Amniotic stem cell (primary cell): ENCODE measurements at regions not wholly inside any gene's neighbourhood (a gene's known extent, or its start where the extent isn't known, plus 50 kb on each side); places are given as distances from the start of the nearest gene placed in this dataset.

Experiments used
- DNase-seq: peaks from one replicate; lab custom pipeline; 2025; lab: John Stamatoyannopoulos, UW

DNA sequence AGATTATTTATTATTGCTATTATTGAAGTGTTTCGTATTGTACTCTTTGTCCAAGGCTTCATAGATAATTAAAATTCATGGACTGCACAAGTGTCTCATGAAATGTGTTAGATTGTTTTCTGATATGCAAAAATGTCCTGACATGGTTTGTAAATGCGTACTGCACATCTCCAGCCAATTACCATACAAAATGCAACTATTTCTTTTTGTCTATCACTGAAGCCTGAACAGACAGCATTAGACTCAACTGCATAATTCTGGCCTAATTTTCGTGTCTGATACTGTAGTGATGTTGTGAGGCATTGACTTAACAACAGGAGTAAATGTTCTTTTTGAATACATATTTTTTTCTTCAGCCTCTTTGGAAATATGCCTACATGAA is 498.2 kb upstream of the CD180 start:
- DNase-seq, result no peak

DNA sequence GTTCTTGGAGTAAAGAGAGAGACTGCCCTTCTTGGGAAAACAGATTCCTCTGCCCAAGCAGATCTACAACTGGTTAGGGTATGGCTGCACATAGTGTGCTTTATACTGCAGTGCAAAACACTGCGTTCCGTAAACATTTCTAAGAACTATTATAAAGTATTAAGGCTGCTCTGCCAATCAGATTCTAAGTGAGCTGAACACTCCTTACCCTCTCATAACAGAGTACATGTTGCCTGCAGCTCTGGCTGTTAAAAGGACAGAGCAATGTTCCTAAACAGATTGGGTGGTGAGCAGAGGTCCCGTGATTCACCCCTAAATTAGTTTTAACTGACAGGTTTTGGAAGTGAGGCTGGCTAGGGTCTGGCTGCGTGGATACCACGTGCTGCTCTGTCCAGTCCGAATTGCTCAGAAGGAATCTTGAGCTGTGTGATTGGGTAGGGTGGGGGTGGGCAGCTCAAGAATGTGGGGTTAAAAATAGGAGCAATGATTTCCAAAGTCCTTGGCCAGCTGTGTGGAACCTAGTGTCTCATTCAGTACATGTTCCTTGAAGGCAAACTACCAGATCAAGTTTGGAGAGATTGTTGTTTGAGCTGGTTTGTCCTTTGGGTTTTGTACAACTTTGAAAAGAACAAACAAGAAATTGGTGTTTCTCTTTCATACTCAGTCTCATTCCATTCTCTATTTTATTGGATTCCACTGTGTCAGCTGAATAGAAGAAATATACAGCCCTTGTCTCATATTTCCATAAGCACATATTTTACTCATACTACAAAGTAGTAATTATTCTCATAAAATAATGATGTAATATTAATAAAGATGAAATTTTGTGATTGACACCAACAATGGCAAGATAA is 497.6 kb upstream of the CD180 start:
- no peak for DNase-seq

DNA sequence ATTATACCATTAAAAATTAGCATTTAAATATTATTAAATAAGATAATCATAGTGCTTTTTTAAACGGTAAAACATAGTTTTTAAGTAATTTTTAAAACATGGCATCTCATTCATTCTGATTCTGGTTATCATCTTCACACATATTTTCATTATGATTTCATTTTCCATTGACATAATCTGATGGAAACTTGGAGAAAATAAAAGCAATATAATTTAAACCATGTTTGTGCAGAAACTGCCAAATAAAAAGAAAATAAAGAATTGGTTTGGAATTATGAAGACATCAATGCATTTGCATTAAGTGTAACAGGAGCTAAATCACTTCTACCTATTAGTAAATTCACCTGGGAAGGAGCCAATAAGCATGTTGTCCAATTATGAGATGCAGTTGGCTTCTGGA is 490.1 kb upstream of the CD180 start:
- DNase-seq, result no peak

DNA sequence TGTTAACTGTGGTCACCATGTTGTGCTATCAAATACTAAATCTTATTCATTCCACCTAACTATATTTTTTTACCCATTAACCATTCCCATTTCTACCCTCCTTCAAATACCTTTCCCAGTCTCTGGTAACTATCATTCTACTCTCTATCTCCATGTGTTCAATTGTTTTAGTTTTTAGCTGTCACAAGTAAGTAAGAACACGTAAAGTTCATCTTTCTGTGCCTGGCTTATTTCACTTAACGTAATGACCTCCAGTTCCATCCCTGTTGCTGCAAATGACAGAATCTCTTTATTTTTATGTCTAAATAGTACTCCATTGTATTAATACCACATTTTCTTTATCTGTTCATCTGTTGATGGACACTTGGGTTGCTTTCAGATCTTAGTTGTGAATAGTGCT is 485.1 kb upstream of the CD180 start:
- DNase-seq, result no peak

DNA sequence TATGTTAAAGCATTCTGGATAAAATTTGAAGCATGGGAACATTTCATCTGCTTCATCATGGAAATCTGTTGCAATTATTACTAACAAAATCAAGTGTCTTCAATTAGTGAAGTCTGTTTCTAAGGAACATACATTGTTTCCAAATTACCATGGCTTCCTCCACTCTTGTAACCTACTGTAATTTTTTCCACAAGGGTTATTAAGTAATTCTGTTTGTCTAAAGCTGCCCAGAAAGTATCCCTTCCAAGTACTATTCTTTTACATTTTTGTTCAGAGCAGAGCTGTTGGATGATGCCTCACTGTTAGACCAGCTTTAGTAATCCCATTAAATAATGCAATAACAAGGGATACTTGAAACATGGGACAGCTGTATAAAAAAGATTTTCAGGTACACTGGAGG is 483.5 kb upstream of the CD180 start:
- no peak for DNase-seq

DNA sequence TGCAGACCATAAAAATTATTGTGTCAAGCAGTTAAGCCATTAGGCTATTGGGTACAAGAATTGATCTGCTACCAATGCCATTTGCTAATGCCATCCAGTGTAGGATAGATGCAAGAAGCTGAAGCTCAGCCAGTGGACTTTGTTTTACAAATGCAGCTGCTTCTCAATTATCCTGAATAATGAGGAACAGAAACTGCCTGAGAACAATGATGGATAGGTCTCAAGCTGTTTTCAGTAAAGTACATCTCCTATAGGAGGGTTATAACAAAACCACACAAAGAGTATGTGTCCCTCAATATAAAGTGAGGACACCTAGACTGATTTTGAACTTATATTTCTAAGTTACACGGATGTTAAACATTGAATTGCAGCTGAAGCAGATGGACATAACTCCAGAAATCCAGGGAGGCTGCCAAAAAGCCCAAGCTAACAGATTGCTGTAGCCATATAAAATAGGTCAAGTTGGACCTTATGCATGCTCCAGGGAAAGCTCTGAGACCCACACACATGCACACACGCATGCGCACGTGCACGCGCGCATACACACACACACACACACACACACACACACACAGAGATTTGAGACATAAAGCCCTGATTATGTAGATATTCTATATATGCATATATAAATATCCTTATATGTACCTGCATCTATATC is 482.7 kb upstream of the CD180 start:
- no peak for DNase-seq

DNA sequence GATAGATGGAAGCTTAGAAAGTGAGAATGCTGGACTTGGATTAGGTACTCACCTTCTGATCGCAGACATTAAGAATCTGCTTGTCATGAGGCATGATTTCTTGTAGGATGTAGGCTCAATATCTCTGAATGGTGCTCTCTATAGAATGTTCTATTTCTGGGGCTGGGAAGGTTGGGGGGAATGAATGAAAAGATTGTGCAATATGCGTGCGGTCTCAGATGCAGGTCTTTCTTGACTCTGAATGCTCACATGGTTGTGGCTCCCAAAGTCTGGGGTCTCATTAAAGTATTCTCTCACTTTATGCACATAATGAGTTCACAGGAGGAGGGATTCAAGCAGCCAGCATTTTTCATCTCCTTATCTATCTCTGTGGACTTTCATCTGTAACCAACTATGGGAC is 482.0 kb upstream of the CD180 start:
- no peak for DNase-seq

DNA sequence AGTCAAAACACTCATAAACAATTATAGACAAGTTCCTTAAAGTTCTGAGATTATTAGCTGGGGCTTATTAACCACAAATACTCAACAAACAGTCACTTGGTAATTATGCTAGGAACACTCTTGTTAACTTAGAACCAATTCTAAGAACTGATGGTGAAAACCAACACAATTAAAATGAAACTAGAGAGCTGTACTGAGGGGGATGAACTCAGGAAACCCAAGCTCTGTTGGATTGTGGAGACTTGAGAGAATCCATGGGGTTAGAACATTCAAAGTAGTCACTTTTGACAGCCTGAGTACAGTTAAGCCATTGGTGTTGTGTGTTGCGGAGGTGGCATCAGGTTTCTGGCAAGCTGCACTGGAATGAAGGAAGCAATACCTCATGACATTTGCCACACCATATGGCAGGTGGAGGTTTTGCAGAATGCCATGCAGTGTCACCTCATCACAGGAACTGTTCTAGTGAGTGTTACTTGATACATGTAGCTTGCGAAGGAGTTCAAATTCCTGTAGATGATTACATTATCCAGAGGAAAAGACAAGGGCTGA is 480.9 kb upstream of the CD180 start:
- no peak for DNase-seq

DNA sequence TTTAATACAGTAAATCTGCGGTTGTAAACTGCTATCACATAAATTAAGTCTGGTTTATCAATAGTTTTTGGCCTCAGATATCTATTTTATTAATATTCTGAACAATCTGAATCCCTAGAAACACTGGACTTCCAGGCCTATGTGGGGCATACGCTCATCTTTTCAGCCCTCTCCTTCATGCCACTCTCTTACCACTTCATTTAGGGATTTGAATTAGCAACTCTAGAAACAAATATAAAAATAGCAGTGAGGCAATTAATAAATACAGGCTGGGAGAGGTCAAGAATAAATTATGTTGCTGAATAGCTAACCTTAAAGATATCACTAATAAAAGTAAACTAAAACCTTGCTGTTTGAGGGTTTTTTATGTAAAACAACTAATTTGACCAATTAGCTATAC is 480.3 kb upstream of the CD180 start:
- no peak for DNase-seq

DNA sequence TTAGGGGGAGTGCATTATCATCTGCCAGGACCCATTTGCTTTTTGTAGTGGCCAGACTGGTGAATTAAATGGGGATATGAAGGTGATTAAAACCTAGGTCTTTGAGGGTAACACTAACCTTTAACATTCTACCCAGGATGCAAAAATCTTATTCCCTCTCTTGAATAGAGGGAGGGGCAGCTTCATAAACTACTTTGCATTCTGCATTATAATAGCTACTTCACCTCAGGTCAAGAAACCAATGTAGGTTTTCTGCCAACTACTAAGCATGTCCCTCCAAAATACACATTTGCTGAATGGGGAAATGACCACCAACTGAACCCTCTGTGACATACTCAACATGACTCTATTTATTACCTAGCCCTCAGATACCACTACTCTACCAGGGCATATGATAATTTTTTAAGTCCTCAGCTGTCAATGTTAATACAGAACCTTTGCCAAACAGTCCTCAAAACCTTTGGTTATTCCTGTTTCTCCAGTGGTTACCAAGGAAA is 477.6 kb upstream of the CD180 start:
- DNase-seq, result no peak

DNA sequence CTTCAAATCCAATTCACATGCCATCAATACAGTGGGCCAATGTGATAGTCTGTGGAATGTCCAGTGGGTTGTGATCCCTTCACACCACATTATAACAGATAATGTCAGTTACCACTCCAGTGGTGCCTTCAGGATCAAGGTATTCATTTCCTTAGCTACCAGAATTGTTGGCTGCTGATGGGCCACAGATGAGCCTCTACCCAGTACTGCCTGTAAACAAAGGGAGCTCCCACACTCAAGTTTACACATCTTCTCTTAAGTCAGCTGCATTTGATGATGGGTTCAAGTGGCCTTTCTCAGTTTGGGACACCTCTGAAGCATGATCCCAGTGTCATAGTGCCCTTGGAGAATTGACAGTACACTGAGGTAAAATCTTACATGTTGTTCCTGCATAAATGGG is 477.0 kb upstream of the CD180 start:
- DNase-seq, result no peak

DNA sequence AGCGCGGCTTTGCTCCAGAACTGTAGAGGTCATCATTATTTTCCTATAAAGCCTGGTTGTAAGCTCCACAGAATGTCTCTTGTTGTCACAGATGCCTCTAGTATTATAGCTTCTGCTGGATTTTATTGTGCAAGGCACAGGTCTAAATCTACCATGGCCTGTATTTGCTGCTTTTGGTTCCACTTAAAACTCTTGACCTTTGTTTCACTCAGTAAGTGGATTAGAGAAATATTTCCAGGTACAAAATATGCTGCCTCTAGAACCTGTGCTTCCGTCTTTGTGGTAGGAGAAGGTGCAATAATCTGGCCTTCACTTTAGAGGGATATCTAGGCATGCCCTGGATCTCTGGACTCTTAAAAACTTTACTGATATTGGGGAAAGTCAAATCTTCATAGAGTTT is 476.6 kb upstream of the CD180 start:
- DNase-seq, result no peak

DNA sequence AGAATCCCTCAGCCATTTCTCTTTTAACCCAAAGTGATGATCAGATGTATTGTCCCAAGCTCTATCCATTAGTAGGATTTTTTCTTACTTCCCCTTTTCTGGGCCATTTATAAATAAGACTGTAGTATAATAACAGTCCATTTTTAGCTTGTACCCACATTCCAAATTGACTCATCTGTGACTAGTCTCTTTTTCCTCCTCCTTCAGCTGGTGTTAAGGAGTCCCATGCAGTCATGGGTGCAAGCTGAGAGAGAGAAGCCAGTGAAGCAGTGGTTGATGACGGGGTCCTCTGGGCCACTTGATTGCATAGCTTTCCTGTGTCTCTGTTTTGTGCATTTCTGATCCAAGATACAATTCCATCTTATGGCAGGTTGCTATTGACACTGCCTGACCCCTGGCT is 476.0 kb upstream of the CD180 start:
- no peak for DNase-seq

DNA sequence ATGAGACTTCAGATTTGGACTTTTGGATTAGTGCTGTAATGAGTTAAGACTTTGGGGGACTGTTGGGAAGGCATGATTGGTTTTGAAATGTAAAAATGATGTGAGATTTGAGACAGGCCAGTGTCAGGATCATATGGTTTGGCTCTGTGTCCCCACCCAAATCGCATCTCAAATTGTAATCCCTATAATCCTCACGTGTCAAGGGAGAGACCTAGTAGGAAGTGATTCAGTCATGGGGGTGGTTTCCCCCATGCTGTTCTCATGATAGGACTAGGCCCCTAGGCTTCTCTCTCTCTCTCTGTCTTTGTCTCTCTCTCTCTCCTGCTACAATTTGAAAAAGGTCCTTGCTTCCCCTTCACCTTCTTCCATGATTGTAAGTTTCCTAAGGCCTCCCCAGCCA is 473.3 kb upstream of the CD180 start:
- DNase-seq, result no peak

DNA sequence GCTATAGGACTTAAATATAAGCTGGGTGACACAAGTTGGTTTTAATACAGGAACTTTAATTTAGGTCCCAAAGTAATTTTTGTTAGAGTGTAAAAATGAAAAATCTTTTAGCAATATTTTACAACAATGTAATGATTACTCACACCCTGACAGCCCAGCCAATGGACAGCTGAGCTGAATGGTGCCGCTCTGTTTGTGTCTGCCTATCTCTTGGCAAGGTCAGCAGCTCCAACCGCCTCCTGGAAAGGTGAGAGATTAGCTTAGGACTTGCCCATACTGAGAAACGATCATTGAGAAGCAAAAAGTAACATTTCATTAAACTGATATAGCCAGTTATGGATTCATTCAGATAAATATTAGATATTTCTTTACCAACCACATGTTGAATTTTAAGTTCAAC is 463.6 kb upstream of the CD180 start:
- DNase-seq, result no peak

DNA sequence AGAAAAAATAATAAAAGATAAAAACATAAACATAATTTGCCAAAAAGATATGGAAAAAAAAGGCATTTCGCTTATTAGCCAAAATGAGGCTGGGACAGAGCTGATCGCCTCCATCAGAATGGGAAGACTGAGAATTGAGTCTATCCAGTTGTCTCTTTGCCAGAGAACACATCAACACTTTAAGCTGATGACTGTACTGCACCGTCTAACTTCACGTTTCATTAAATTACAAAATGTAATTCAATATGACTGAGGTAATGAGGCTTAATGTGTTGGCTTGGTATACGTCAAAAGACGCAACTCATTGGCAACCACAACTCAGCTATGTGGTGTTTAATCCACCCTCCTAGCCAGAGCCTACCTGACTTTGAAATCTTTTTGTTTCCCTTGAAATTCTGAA is 462.7 kb upstream of the CD180 start:
- DNase-seq, result no peak

DNA sequence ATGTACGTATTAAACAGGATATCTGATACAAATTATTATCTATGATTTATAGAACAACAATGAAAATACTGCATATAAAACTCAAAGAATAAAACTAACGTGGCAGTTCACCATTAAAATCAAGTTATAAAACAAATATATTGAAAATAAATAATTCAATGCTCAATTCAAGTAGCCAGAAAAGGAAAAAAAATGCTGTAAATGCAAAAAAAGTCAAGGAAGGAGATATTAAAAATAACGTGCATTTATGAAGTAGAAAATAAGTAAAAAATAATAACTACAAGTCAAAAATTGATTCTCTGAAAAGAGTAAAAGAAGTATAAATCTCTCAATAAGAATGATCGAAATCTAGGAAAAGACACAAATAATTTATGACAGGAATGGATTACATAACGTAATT is 460.5 kb upstream of the CD180 start:
- DNase-seq, result no peak

DNA sequence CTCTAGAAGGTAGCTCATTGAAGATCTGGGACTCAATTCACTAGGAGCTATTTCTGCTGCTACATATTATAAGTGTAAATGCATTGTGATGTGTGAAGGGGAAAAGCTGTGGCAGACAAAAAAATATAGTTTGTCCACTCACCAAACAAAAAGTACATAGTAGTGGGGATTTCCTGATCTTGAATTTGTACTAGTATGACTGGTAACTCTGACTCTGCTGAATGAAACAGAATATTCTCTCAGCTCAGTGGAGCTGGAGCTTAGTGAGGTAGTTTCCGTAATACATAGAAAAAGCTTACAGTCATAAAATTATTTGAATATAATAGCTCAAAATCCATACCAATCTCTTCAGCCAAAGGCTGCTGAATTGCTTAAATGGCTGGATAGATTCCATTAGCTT is 455.6 kb upstream of the CD180 start:
- DNase-seq, result no peak

DNA sequence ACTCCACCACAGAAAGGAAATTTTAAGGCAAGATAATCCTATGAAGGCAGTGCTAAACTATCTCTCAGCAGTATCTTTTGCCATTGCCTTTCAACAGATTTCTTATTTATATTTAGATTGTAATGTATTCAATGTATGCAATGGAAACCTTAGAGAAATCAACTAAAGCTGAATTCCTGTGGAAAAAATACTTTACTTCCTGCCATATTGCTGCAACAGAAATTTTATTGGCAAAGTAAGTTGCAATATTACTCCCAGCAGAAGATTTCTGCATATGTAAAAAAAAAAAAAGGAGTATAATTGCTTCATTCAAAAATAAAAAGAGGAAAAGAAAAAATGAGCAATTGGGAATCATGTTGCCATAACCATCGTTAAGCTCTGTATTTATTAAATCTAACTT is 454.6 kb upstream of the CD180 start:
- no peak for DNase-seq

DNA sequence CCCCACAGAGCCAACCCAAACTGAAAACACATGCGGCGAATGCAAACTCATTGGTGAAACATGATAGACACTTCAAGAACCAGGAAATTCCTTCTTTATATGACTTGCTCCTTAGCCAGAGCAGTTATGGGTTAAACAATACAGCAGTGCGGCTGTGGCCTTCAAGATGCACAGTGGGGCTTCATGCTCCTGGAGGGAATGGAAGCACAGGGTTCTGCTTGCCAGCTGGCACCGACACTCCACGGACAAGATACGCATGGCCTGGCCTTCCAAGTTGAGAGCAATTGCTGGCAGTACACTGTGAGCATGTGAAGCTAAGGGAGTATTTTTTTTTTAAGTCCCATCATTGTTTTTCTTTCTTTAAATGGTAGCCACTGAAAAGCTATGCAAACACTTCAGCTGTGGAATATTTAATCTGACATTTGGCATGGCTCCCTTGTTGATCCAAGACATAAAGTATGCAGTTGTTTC is 451.6 kb upstream of the CD180 start:
- DNase-seq, result peak; percentile 38

DNA sequence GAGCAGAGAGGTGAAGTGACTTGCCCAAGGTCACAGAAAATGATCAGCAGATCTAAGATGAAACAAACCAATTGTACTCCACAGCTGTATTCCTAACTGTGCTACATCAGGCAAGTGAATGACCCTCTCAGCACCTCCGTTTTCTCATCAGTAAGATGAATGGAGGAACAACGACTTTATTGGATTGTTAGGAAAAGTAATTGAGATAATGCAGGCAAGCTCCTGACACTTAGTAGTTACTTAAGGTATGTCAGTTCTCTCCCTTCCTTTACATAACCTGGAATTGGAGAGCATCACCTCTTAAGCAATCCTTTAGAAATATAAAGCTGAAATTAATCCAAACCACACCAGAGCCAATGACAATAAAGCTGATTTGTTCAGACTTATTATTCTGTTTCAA is 451.2 kb upstream of the CD180 start:
- no peak for DNase-seq

DNA sequence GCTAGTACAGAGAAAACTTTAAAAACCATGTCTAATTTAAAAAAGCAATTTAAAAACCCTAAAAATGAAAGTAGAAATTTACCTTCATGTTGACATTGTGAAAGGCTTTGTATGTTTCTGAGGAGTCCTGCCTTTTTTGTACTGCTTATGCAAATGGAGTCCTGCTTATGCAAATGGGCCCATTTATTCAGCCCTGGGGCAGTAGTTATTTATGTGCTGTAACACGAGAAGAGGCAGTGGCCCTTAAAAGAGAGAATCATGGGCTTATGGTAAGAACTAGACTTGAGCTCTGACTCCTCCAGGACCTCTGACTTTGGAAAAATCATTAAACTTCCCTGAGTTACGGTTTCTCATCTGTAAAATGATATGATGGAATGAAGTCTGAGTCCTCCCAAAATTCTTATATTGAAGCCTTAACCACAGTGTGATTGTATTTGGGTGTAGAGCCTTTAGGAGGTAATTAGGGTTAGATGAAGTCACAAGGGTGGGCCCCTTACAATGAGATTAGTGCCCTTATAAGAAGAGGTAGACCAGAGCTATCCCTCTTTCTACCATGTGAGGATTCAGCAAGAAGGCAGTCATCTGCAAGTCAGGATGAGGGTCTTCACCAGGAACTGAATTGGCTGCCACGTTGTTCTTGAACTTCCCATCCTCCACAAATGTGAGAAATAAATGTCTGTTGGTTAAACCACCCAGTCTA is 447.8 kb upstream of the CD180 start:
- DNase-seq, result no peak

DNA sequence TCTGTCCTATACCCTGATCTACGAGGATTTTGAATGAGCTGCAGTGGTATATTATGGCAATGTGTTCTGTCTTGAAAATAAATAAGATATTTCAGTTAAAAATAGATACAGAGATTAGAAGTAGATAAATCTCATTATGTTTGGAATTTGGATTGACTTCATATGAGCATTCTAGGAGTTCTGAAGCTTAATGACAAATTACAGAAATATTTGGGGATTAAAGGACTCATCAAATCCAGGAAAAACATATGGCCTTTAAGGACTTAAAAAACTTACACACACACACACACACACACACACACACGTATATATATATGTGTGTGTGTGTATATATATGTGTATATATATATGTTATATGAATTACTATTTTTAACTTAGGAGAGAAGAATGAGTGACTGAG is 446.9 kb upstream of the CD180 start:
- DNase-seq, result peak; percentile 2
